ENCODE measurements at regions not wholly inside any gene's neighbourhood (a gene's known extent, or its start where the extent isn't known, plus 50 kb on each side); places are given as distances from the start of the nearest gene placed in this dataset.

GRCh38 chr9:28272127-28272526, 698.8 kb upstream of the C9orf72 start:
- H3K36me3 ChIP-seq (ENCODE audit: control insufficient read depth, insufficient read depth, low read length, severe bottlenecking): no peaks in the 10 kb centered on the region
- no peaks in the 10 kb centered on the region for H3K27me3 ChIP-seq (replicated peaks; ENCODE audit: control insufficient read depth, insufficient read depth, low read length)
- H3K9me3 ChIP-seq (ENCODE audit: control insufficient read depth, low read length): no peaks in the 10 kb centered on the region
- H3K9ac ChIP-seq (ENCODE audit: low read length): no peak overlapping the region
- H3K4me1 ChIP-seq (ENCODE audit: control insufficient read depth, insufficient read depth, low read length): no peaks in the 10 kb centered on the region
- no peak for DNase-seq (ENCODE audit: low read depth)
- H3K4me3 ChIP-seq (ENCODE audit: low read length): no peak overlapping the region

- no peaks in the 10 kb centered on the region for H3K4me1 ChIP-seq (ENCODE audit: control insufficient read depth, insufficient read depth, low read length)
- H3K9ac ChIP-seq (ENCODE audit: low read length): no peak overlapping the region
- no peaks in the 10 kb centered on the region for H3K36me3 ChIP-seq (ENCODE audit: control insufficient read depth, insufficient read depth, low read length, severe bottlenecking)
- H3K27me3 ChIP-seq (replicated peaks; ENCODE audit: control insufficient read depth, insufficient read depth, low read length): no peaks in the 10 kb centered on the region
- no peaks in the 10 kb centered on the region for H3K9me3 ChIP-seq (ENCODE audit: control insufficient read depth, low read length)
- DNase-seq (ENCODE audit: low read depth): no peak
- H3K4me3 ChIP-seq (ENCODE audit: low read length): no peak overlapping the region
Observed at GRCh38 chr9:28287455-28287854, 714.2 kb upstream of the C9orf72 start.

- no peaks in the 10 kb centered on the region for H3K4me1 ChIP-seq (ENCODE audit: control insufficient read depth, insufficient read depth, low read length)
- H3K9me3 ChIP-seq (ENCODE audit: control insufficient read depth, low read length): no peaks in the 10 kb centered on the region
- H3K27me3 ChIP-seq (replicated peaks; ENCODE audit: control insufficient read depth, insufficient read depth, low read length): no peaks in the 10 kb centered on the region
- no peak overlapping the region for H3K4me3 ChIP-seq (ENCODE audit: low read length)
- no peak overlapping the region for H3K9ac ChIP-seq (ENCODE audit: low read length)
- H3K36me3 ChIP-seq (ENCODE audit: control insufficient read depth, insufficient read depth, low read length, severe bottlenecking): no peaks in the 10 kb centered on the region
- DNase-seq (ENCODE audit: low read depth): no peak
Observed at GRCh38 chr9:28289746-28290145, 716.5 kb upstream of the C9orf72 start.

- H3K9me3 ChIP-seq (ENCODE audit: control insufficient read depth, low read length): no peaks in the 10 kb centered on the region
Observed at GRCh38 chr9:28293369-28294090, 720.2 kb upstream of the C9orf72 start.

GRCh38 chr9:28301281-28301680, 728.0 kb upstream of the C9orf72 start:
- no peak overlapping the region for H3K4me3 ChIP-seq (ENCODE audit: low read length)
- H3K4me1 ChIP-seq (ENCODE audit: control insufficient read depth, insufficient read depth, low read length): no peaks in the 10 kb centered on the region

More at GRCh38 chr9:28293369-28294090, 720.2 kb upstream of the C9orf72 start:
- Histone ChIP-seq H3K36me3 (ENCODE audit: control insufficient read depth, insufficient read depth, low read length, severe bottlenecking) (no peaks in the 10 kb centered on the region), H3K27me3 (replicated peaks; ENCODE audit: control insufficient read depth, insufficient read depth, low read length) (no peaks in the 10 kb centered on the region), H3K4me3 (ENCODE audit: low read length) (no peak overlapping the region), H3K9ac (ENCODE audit: low read length) (no peak overlapping the region), H3K4me1 (ENCODE audit: control insufficient read depth, insufficient read depth, low read length) (no peaks in the 10 kb centered on the region)
- DNase-seq (ENCODE audit: low read depth): no peak

GRCh38 chr9:28317745-28318144, 744.5 kb upstream of the C9orf72 start:
- Histone ChIP-seq H3K4me1 (ENCODE audit: control insufficient read depth, insufficient read depth, low read length) (no peaks in the 10 kb centered on the region), H3K9me3 (ENCODE audit: control insufficient read depth, low read length) (no peaks in the 10 kb centered on the region), H3K9ac (ENCODE audit: low read length) (no peak overlapping the region), H3K4me3 (ENCODE audit: low read length) (no peak overlapping the region), H3K36me3 (ENCODE audit: control insufficient read depth, insufficient read depth, low read length, severe bottlenecking) (no peaks in the 10 kb centered on the region), H3K27me3 (replicated peaks; ENCODE audit: control insufficient read depth, insufficient read depth, low read length) (no peaks in the 10 kb centered on the region)
- no peak for DNase-seq (ENCODE audit: low read depth)

More at GRCh38 chr9:28301281-28301680, 728.0 kb upstream of the C9orf72 start:
- Histone ChIP-seq H3K9me3 (ENCODE audit: control insufficient read depth, low read length) (no peaks in the 10 kb centered on the region), H3K36me3 (ENCODE audit: control insufficient read depth, insufficient read depth, low read length, severe bottlenecking) (no peaks in the 10 kb centered on the region), H3K27me3 (replicated peaks; ENCODE audit: control insufficient read depth, insufficient read depth, low read length) (no peaks in the 10 kb centered on the region), H3K9ac (ENCODE audit: low read length) (no peak overlapping the region)
- no peak for DNase-seq (ENCODE audit: low read depth)

GRCh38 chr9:28318515-28318914, 745.2 kb upstream of the C9orf72 start:
- no peak for DNase-seq (ENCODE audit: low read depth)
- no peaks in the 10 kb centered on the region for H3K36me3 ChIP-seq (ENCODE audit: control insufficient read depth, insufficient read depth, low read length, severe bottlenecking)
- no peaks in the 10 kb centered on the region for H3K27me3 ChIP-seq (replicated peaks; ENCODE audit: control insufficient read depth, insufficient read depth, low read length)
- no peaks in the 10 kb centered on the region for H3K9me3 ChIP-seq (ENCODE audit: control insufficient read depth, low read length)
- no peak overlapping the region for H3K4me3 ChIP-seq (ENCODE audit: low read length)
- H3K9ac ChIP-seq (ENCODE audit: low read length): no peak overlapping the region
- H3K4me1 ChIP-seq (ENCODE audit: control insufficient read depth, insufficient read depth, low read length): no peaks in the 10 kb centered on the region

- no peaks in the 10 kb centered on the region for H3K27me3 ChIP-seq (replicated peaks; ENCODE audit: control insufficient read depth, insufficient read depth, low read length)
- H3K4me1 ChIP-seq (ENCODE audit: control insufficient read depth, insufficient read depth, low read length): no peaks in the 10 kb centered on the region
- DNase-seq (ENCODE audit: low read depth): no peak
- no peak overlapping the region for H3K9ac ChIP-seq (ENCODE audit: low read length)
- H3K9me3 ChIP-seq (ENCODE audit: control insufficient read depth, low read length): no peaks in the 10 kb centered on the region
- no peaks in the 10 kb centered on the region for H3K36me3 ChIP-seq (ENCODE audit: control insufficient read depth, insufficient read depth, low read length, severe bottlenecking)
- no peak overlapping the region for H3K4me3 ChIP-seq (ENCODE audit: low read length)
Observed at GRCh38 chr9:28319981-28320380, 746.7 kb upstream of the C9orf72 start.

- Histone ChIP-seq H3K9ac (ENCODE audit: low read length) (no peak overlapping the region), H3K9me3 (ENCODE audit: control insufficient read depth, low read length) (no peaks in the 10 kb centered on the region), H3K27me3 (replicated peaks; ENCODE audit: control insufficient read depth, insufficient read depth, low read length) (no peaks in the 10 kb centered on the region), H3K36me3 (ENCODE audit: control insufficient read depth, insufficient read depth, low read length, severe bottlenecking) (no peaks in the 10 kb centered on the region), H3K4me1 (ENCODE audit: control insufficient read depth, insufficient read depth, low read length) (no peaks in the 10 kb centered on the region), H3K4me3 (ENCODE audit: low read length) (no peak overlapping the region)
- no peak for DNase-seq (ENCODE audit: low read depth)
Observed at GRCh38 chr9:28320616-28321015, 747.3 kb upstream of the C9orf72 start.

GRCh38 chr9:28329323-28329722, 756.0 kb upstream of the C9orf72 start:
- no peaks in the 10 kb centered on the region for H3K36me3 ChIP-seq (ENCODE audit: control insufficient read depth, insufficient read depth, low read length, severe bottlenecking)
- no peak for DNase-seq (ENCODE audit: low read depth)
- H3K9me3 ChIP-seq (ENCODE audit: control insufficient read depth, low read length): no peaks in the 10 kb centered on the region
- H3K9ac ChIP-seq (ENCODE audit: low read length): no peak overlapping the region
- no peaks in the 10 kb centered on the region for H3K27me3 ChIP-seq (replicated peaks; ENCODE audit: control insufficient read depth, insufficient read depth, low read length)
- H3K4me1 ChIP-seq (ENCODE audit: control insufficient read depth, insufficient read depth, low read length): no peaks in the 10 kb centered on the region
- H3K4me3 ChIP-seq (ENCODE audit: low read length): no peak overlapping the region

- Histone ChIP-seq H3K9ac (ENCODE audit: low read length) (no peak overlapping the region), H3K36me3 (ENCODE audit: control insufficient read depth, insufficient read depth, low read length, severe bottlenecking) (no peaks in the 10 kb centered on the region), H3K4me1 (ENCODE audit: control insufficient read depth, insufficient read depth, low read length) (no peaks in the 10 kb centered on the region), H3K9me3 (ENCODE audit: control insufficient read depth, low read length) (no peaks in the 10 kb centered on the region), H3K4me3 (ENCODE audit: low read length) (no peak overlapping the region), H3K27me3 (replicated peaks; ENCODE audit: control insufficient read depth, insufficient read depth, low read length) (no peaks in the 10 kb centered on the region)
- no peak for DNase-seq (ENCODE audit: low read depth)
Observed at GRCh38 chr9:28332648-28333047, 759.4 kb upstream of the C9orf72 start.

- H3K36me3 ChIP-seq (ENCODE audit: control insufficient read depth, insufficient read depth, low read length, severe bottlenecking): no peaks in the 10 kb centered on the region
- H3K9me3 ChIP-seq (ENCODE audit: control insufficient read depth, low read length): no peaks in the 10 kb centered on the region
- no peak overlapping the region for H3K4me3 ChIP-seq (ENCODE audit: low read length)
- H3K9ac ChIP-seq (ENCODE audit: low read length): no peak overlapping the region
- H3K27me3 ChIP-seq (replicated peaks; ENCODE audit: control insufficient read depth, insufficient read depth, low read length): no peaks in the 10 kb centered on the region
- DNase-seq (ENCODE audit: low read depth): no peak
- H3K4me1 ChIP-seq (ENCODE audit: control insufficient read depth, insufficient read depth, low read length): no peaks in the 10 kb centered on the region
Observed at GRCh38 chr9:28341913-28342312, 768.6 kb upstream of the C9orf72 start.

Measured in adipocyte (in vitro differentiated cells).